B cell (primary cell): ENCODE measurements at regions not wholly inside any gene's neighbourhood (a gene's known extent, or its start where the extent isn't known, plus 50 kb on each side); places are given as distances from the start of the nearest gene placed in this dataset.

ENCODE experiments used
- ATAC-seq: fragments of 200-7000 bp; cut with Tn5 transposase; one replicate; pipeline ENCODE4 v1.10.0; 2021; ENCODE audit warnings: low read depth, mild to moderate bottlenecking, moderate number of reproducible peaks, moderate library complexity
- CTCF ChIA-PET: fragments of 350-600 bp; sonication (Branson Sonifier 250); formaldehyde crosslinking; loops from one replicate; lab custom pipeline; 2021; ENCODE audit warnings: antibody characterized with exemption, inconsistent platforms; lab: Charles Lee
- POLR2A ChIA-PET: fragments of 350-600 bp; sonication (Branson Sonifier 250); formaldehyde crosslinking; loops from one replicate; lab custom pipeline; 2021; ENCODE audit warnings: antibody characterized with exemption; lab: Charles Lee
- DNase-seq: peaks from one replicate; pipeline ENCODE4 v3.0.0; 2013
- H2AFZ ChIP-seq: 2 replicates; pipeline ENCODE4 v1.6.1; 2012; ENCODE audit warnings: mild to moderate bottlenecking, low read depth, low read length; ENCODE audit not compliant: insufficient read depth, poor library complexity, severe bottlenecking
- H3K27ac ChIP-seq, 2 donors: 1 replicate in 1 of 2; 2 replicates in 1 of 2; pipeline ENCODE4 v1.5.1; 2012 to 2013; ENCODE audit warnings: low read length in 2 of 2, mild to moderate bottlenecking in 2 of 2, moderate library complexity in 1 of 2
- H3K27me3 ChIP-seq, 4 experiments: fragments of 200-600 bp in 1 of 4; sonication (generic) in 1 of 4; replicated peaks in 1 of 4; 1 replicate in 2 of 4; 2 replicates in 2 of 4; pipeline versions ENCODE4 v1.6.1 to v1.7.0; 2013 to 2016; ENCODE audit warnings: low read length in 3 of 4, mild to moderate bottlenecking in 2 of 4, mixed read lengths in 1 of 4, moderate library complexity in 1 of 4; ENCODE audit not compliant: insufficient read depth in 4 of 4, control insufficient read depth in 3 of 4; ENCODE audit errors: control extremely low read depth in 1 of 4
- H3K36me3 ChIP-seq, 2 experiments: replicated peaks in 1 of 2; 1 replicate in 1 of 2; 2 replicates in 1 of 2; pipeline versions ENCODE4 v1.6.1 to v1.7.1; 2013; ENCODE audit warnings: low read length in 1 of 2; ENCODE audit not compliant: insufficient read depth in 2 of 2, control insufficient read depth in 1 of 2; ENCODE audit errors: control extremely low read depth in 1 of 2, extremely low read depth in 1 of 2
- H3K4me1 ChIP-seq, 2 donors: fragments of 200-600 bp in 1 of 2; sonication (generic) in 1 of 2; 1 replicate in 1 of 2; 2 replicates in 1 of 2; pipeline versions ENCODE4 v1.5.1 to v1.6.1; 2013 to 2017; ENCODE audit warnings: low read length in 2 of 2; ENCODE audit not compliant: control insufficient read depth in 2 of 2, insufficient read depth in 2 of 2
- H3K4me2 ChIP-seq: replicated peaks from 2 replicates; pipeline ENCODE3; 2012; ENCODE audit warnings: mild to moderate bottlenecking, low read depth, low read length; ENCODE audit not compliant: poor library complexity, severe bottlenecking
- H3K4me3 ChIP-seq, 5 experiments: fragments of 200-600 bp in 1 of 5; sonication (generic) in 1 of 5; 1 replicate in 3 of 5; 2 replicates in 2 of 5; pipeline versions ENCODE4 v1.5.1 to v1.7.0; 2011 to 2016; ENCODE audit warnings: low read length in 4 of 5, mild to moderate bottlenecking in 4 of 5, low read depth in 2 of 5, control low read depth in 1 of 5, moderate library complexity in 1 of 5; ENCODE audit not compliant: insufficient read depth in 1 of 5; ENCODE audit errors: control extremely low read depth in 1 of 5, extremely low read depth in 1 of 5
- H3K79me2 ChIP-seq: fragments of 200-600 bp; sonication (generic); one replicate; pipeline ENCODE4 v1.6.0; 2016; ENCODE audit warnings: low read length; ENCODE audit not compliant: control insufficient read depth, insufficient read depth
- H3K9ac ChIP-seq: fragments of 200-600 bp; sonication (generic); 2 replicates; pipeline ENCODE4 v1.6.1; 2017; ENCODE audit warnings: mild to moderate bottlenecking, low read length, moderate library complexity
- H3K9me3 ChIP-seq, 3 donors: one replicate each; pipeline versions ENCODE4 v1.6.1 to v1.7.1; 2013; ENCODE audit warnings: low read length in 2 of 3; ENCODE audit not compliant: control insufficient read depth in 2 of 3, insufficient read depth in 1 of 3; ENCODE audit errors: control extremely low read depth in 1 of 3
- H4K20me1 ChIP-seq: 2 replicates; pipeline ENCODE4 v1.6.0; 2012; ENCODE audit warnings: mild to moderate bottlenecking, low read length; ENCODE audit not compliant: insufficient read depth, control insufficient read depth, poor library complexity, severe bottlenecking
- H3K27ac Mint-ChIP-seq: one replicate; pipeline ENCODE4 v1.8.0; 2021; ENCODE audit warnings: mixed read lengths
- H3K27me3 Mint-ChIP-seq: one replicate; pipeline ENCODE4 v1.8.0; 2021; ENCODE audit warnings: mixed read lengths
- H3K4me1 Mint-ChIP-seq: one replicate; pipeline ENCODE4 v1.8.0; 2021; ENCODE audit warnings: mixed read lengths
- H3K4me3 Mint-ChIP-seq: one replicate; pipeline ENCODE4 v1.8.0; 2021; ENCODE audit warnings: mixed read lengths
- H3K9me3 Mint-ChIP-seq: one replicate; pipeline ENCODE4 v1.8.0; 2022; ENCODE audit warnings: mixed read lengths; ENCODE audit not compliant: insufficient read depth
- CTCF ChIP-seq: fragments of 200-600 bp; IDR thresholded peaks from one replicate; pipeline ENCODE4 v1.8.0; 2022; ENCODE audit warnings: antibody characterized with exemption, mild to moderate bottlenecking
- EZH2 ChIP-seq: IDR thresholded peaks from 2 replicates; pipeline ENCODE4 v1.6.1; 2012; ENCODE audit warnings: borderline replicate concordance, low read depth, mild to moderate bottlenecking, moderate library complexity, low read length; ENCODE audit not compliant: insufficient read depth, poor library complexity, severe bottlenecking
- WGBS: methylation state at CpG from one replicate; pipeline ENCODE4 v1.1.5; 2013; ENCODE audit warnings: missing lambda C conversion rate; ENCODE audit not compliant: insufficient coverage; 5-methylcytosine and 5-hydroxymethylcytosine counted together
- intact Hi-C: fragments of 100-400 bp; cut with micrococcal nuclease; formaldehyde crosslinking; loops from one replicate; pipeline ENCODE4 v1.10.0; 2022

GRCh38 chr7:113625494-113626102 is 293.2 kb downstream of the PPP1R3A start:
- H3K4me1 Mint-ChIP-seq = no peaks in the 10 kb centered on the region

GRCh38 chr7:113622796-113623195 is 296.0 kb downstream of the PPP1R3A start:
- ChIA-PET CTCF (no interaction called here), POLR2A (no interaction called here)
- Mint-ChIP-seq H3K9me3 (peaks cover 3% of the 10 kb centered on the region), H3K27me3 (no peaks in the 10 kb centered on the region), H3K4me3 (no peak overlapping the region), H3K4me1 (no peaks in the 10 kb centered on the region), H3K27ac (no peak overlapping the region)
- H3K79me2 ChIP-seq = no peaks in the 10 kb centered on the region
- DNase-seq (no peak), ATAC-seq (no peak)
- WGBS = no CpG with 5 or more reads among the region's 1 CpG
- H3K27ac ChIP-seq = no peak overlapping the region
- no peaks in the 10 kb centered on the region for H4K20me1 ChIP-seq
- no peaks in the 10 kb centered on the region for H3K9me3 ChIP-seq
- H3K9ac ChIP-seq = no peak overlapping the region
- no peaks in the 10 kb centered on the region for H3K4me1 ChIP-seq
- H2AFZ ChIP-seq = no peak overlapping the region
- H3K4me2 ChIP-seq = no peak overlapping the region
- intact Hi-C loops = no loop called here
- H3K4me3 ChIP-seq = no peak overlapping the region
- H3K36me3 ChIP-seq = no peaks in the 10 kb centered on the region
- TF ChIP-seq EZH2 (no peak), CTCF (no peak)
- H3K27me3 ChIP-seq = no peaks in the 10 kb centered on the region

More at GRCh38 chr7:113625494-113626102, 293.2 kb downstream of the PPP1R3A start:
- H3K9ac ChIP-seq = no peak overlapping the region
- intact Hi-C loops = no loop called here
- ChIA-PET POLR2A (no interaction called here), CTCF (no interaction called here)
- TF ChIP-seq EZH2 (no peak), CTCF (no peak)
- no peak overlapping the region for H3K4me3 ChIP-seq
- no peak overlapping the region for H3K27ac ChIP-seq
- Mint-ChIP-seq H3K9me3 (no peaks in the 10 kb centered on the region), H3K27me3 (no peaks in the 10 kb centered on the region), H3K27ac (no peak overlapping the region), H3K4me3 (no peak overlapping the region)
- no peaks in the 10 kb centered on the region for H3K4me1 ChIP-seq
- no peak for DNase-seq
- H3K36me3 ChIP-seq = no peaks in the 10 kb centered on the region
- no peaks in the 10 kb centered on the region for H3K9me3 ChIP-seq
- no peak for ATAC-seq
- no peaks in the 10 kb centered on the region for H4K20me1 ChIP-seq
- H2AFZ ChIP-seq = no peak overlapping the region
- H3K27me3 ChIP-seq = no peaks in the 10 kb centered on the region
- no peaks in the 10 kb centered on the region for H3K79me2 ChIP-seq
- H3K4me2 ChIP-seq = no peak overlapping the region
